Endothelial cell of umbilical vein (primary cell): ENCODE measurements at regions not wholly inside any gene's neighbourhood (a gene's known extent, or its start where the extent isn't known, plus 50 kb on each side); places are given as distances from the start of the nearest gene placed in this dataset.
"Not testable (repeated sequence)": the region's sequence is repeated elsewhere in the genome, so short reads cannot be mapped to it uniquely, and the experiment has no call there.

Source experiments
- BruUV-seq: library from RNA; stranded (reverse); fragments of 400-500 nt; replicated peaks from 2 replicates; lab custom pipeline; 2021; lab: Mats Ljungman, UMichigan
- CTCF ChIA-PET: fragments of 300-600, 350-600 bp; sonication (Branson Sonifier 250); formaldehyde crosslinking; loops from one replicate; lab custom pipeline; 2021; ENCODE audit warnings: antibody characterized with exemption, inconsistent platforms; lab: Charles Lee
- POLR2A ChIA-PET: fragments of 300-600, 350-600 bp; sonication (Branson Sonifier 250); formaldehyde crosslinking; loops from one replicate; lab custom pipeline; 2021; ENCODE audit warnings: antibody characterized with exemption, inconsistent platforms; lab: Charles Lee
- DNase-seq: peaks from one replicate; pipeline ENCODE4 v3.0.0-alpha.2; 2011; ENCODE audit warnings: low read depth, low spot score
- FAIRE-seq: peaks from 2 replicates; lab custom pipeline; 2011; peaks lifted over from hg19 to GRCh38; lab: Jason Lieb, UNC
- H2AFZ ChIP-seq: 2 replicates; pipeline ENCODE4 v1.6.0; 2012; ENCODE audit warnings: low read depth, low read length, control low read depth, inconsistent platforms
- H3K27ac ChIP-seq: 2 replicates; pipeline ENCODE4 v1.5.1; 2011; ENCODE audit warnings: low read depth, mild to moderate bottlenecking, control low read depth, low read length, moderate library complexity; ENCODE audit not compliant: insufficient read depth
- H3K27me3 ChIP-seq, 2 experiments: 2 replicates each; pipeline versions ENCODE4 v1.6.0 to v1.6.1; 2011; ENCODE audit warnings: low read length in 2 of 2, mixed read lengths in 1 of 2; ENCODE audit not compliant: control insufficient read depth in 2 of 2, insufficient read depth in 2 of 2
- H3K36me3 ChIP-seq, 2 experiments: 2 replicates in 1 of 2; 3 replicates in 1 of 2; pipeline ENCODE4 v1.5.1; 2011; ENCODE audit warnings: low read length in 2 of 2, mild to moderate bottlenecking in 1 of 2, moderate library complexity in 1 of 2; ENCODE audit not compliant: control insufficient read depth in 2 of 2, insufficient read depth in 2 of 2; ENCODE audit errors: extremely low read depth in 1 of 2
- H3K4me1 ChIP-seq: 3 replicates; pipeline ENCODE4 v1.5.1; 2011; ENCODE audit warnings: mild to moderate bottlenecking, low read length; ENCODE audit not compliant: control insufficient read depth, insufficient read depth; ENCODE audit errors: extremely low read depth
- H3K4me2 ChIP-seq: 2 replicates; pipeline ENCODE4 v1.6.1; 2011; ENCODE audit warnings: low read length, control low read depth, mixed read lengths; ENCODE audit not compliant: insufficient read depth
- H3K4me3 ChIP-seq, 3 experiments: fragments of 200-600 bp in 1 of 3; sonication (generic), shearing (Covaris generic) in 1 of 3; replicated peaks in 1 of 3; 2 replicates each; pipeline ENCODE4 v1.5.1; 2011 to 2016; ENCODE audit warnings: control low read depth in 3 of 3, low read length in 3 of 3, mild to moderate bottlenecking in 2 of 3, inconsistent platforms in 1 of 3, low read depth in 1 of 3, moderate library complexity in 1 of 3; ENCODE audit not compliant: insufficient read depth in 1 of 3
- H3K79me2 ChIP-seq: 2 replicates; pipeline ENCODE4 v1.6.0; 2012; ENCODE audit warnings: low read length, inconsistent platforms; ENCODE audit not compliant: control insufficient read depth, insufficient read depth
- H3K9ac ChIP-seq: replicated peaks from 2 replicates; pipeline ENCODE3; 2011; ENCODE audit warnings: low read length, control low read depth; ENCODE audit not compliant: insufficient read depth; ENCODE audit errors: extremely low read depth
- H3K9me1 ChIP-seq: replicated peaks from 3 replicates; pipeline ENCODE4 v1.6.0; 2011; ENCODE audit warnings: mild to moderate bottlenecking, low read length; ENCODE audit not compliant: control insufficient read depth, insufficient read depth; ENCODE audit errors: extremely low read depth
- H3K9me3 ChIP-seq: replicated peaks from 2 replicates; pipeline ENCODE4 v1.5.1; 2012; ENCODE audit warnings: low read length, inconsistent platforms; ENCODE audit not compliant: control insufficient read depth, insufficient read depth
- H4K20me1 ChIP-seq: replicated peaks from 2 replicates; pipeline ENCODE3; 2011; ENCODE audit warnings: mild to moderate bottlenecking, low read length; ENCODE audit not compliant: control insufficient read depth, insufficient read depth; ENCODE audit errors: extremely low read depth
- EZH2 ChIP-seq: IDR thresholded peaks from 2 replicates; pipeline ENCODE4 v1.6.1; 2012; ENCODE audit warnings: borderline replicate concordance, low read depth, mild to moderate bottlenecking, moderate library complexity, low read length, inconsistent platforms; ENCODE audit not compliant: severe bottlenecking
- FOS ChIP-seq: IDR thresholded peaks from 2 replicates; pipeline ENCODE4 v1.6.1; 2011; ENCODE audit warnings: mild to moderate bottlenecking, low read length, moderate library complexity, borderline replicate concordance; ENCODE audit not compliant: insufficient read depth
- GATA2 ChIP-seq: IDR thresholded peaks from 2 replicates; pipeline ENCODE4 v1.7.0; 2011; ENCODE audit warnings: low read depth, mild to moderate bottlenecking, moderate library complexity, mixed read lengths, low read length; ENCODE audit not compliant: insufficient read length, insufficient read depth
- JUN ChIP-seq: IDR thresholded peaks from 2 replicates; pipeline ENCODE4 v1.6.1; 2011; ENCODE audit warnings: borderline replicate concordance, low read depth; ENCODE audit not compliant: insufficient read length, insufficient read depth
- MYC ChIP-seq: IDR thresholded peaks from one replicate; pipeline ENCODE4 v1.6.1; 2011; ENCODE audit warnings: mild to moderate bottlenecking, low read depth, low read length
- POLR2A ChIP-seq: IDR thresholded peaks from 2 replicates; pipeline ENCODE4 v1.6.1; 2012; ENCODE audit warnings: low read depth, mild to moderate bottlenecking, control low read depth, low read length
- POLR2AphosphoS5 ChIP-seq: IDR thresholded peaks from 2 replicates; pipeline ENCODE4 v1.6.1; 2012; ENCODE audit warnings: low read depth, mild to moderate bottlenecking, control low read depth, low read length, moderate library complexity; ENCODE audit not compliant: insufficient read depth
- dilution Hi-C: fragments of 300-500 bp; cut with MboI; formaldehyde crosslinking; loops from one replicate; pipeline ENCODE4 v1.15.0; 2019; ENCODE audit warnings: low sequenced_read_pairs; ENCODE audit not compliant: extremely low pct_ligation_motif_present
- intact Hi-C: fragments of 100-400 bp; cut with micrococcal nuclease; formaldehyde crosslinking; loops from one replicate; pipeline ENCODE4 v1.10.0; 2022
- TF ChIP-seq, protein P1 (sequence below): IDR thresholded peaks from 2 replicates; pipeline ENCODE4 v1.6.1; 2011; ENCODE audit not compliant: insufficient read depth, insufficient read length
- TF ChIP-seq, protein P2 (sequence below), 2 donors: IDR thresholded peaks; 1 replicate in 1 of 2; 2 replicates in 1 of 2; pipeline ENCODE4 v1.5.1; 2011; ENCODE audit warnings: low read length in 2 of 2, mild to moderate bottlenecking in 2 of 2, moderate library complexity in 2 of 2, control low read depth in 1 of 2, inconsistent platforms in 1 of 2, low read depth in 1 of 2; ENCODE audit not compliant: insufficient read depth in 1 of 2; ENCODE audit errors: extremely low read depth in 1 of 2

DNA sequence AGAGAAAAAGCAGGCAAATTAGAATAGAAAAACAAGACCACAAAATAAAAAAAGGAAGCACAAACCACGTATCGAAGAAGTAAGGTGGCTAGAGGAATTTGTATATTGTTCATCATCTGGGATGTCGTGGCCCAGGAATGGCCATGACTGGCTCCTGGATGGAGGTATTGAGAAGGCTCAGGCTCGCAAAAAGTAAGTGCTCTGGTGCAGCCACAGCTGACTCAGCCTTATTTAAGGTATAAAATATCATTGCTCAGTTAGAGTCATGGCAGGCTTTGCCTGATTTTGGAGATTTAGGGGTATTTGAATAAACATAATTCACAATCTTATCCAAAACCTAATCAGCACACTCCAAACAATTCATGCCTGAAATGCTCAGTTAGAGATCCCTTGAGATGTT is 78.4 kb upstream of the FANCL start:
- intact Hi-C loops (no loop called here), dilution Hi-C loops (no loop called here)
- CTCF ChIA-PET = no interaction called here
- Histone ChIP-seq H3K9ac (no peak overlapping the region), H3K79me2 (no peaks in the 10 kb centered on the region), H3K27ac (no peak overlapping the region), H3K4me1 (no peaks in the 10 kb centered on the region), H3K36me3 (no peaks in the 10 kb centered on the region), H3K9me3 (no peaks in the 10 kb centered on the region), H3K4me3 (no peak overlapping the region), H2AFZ (no peak overlapping the region), H3K9me1 (no peaks in the 10 kb centered on the region), H3K27me3 (no peaks in the 10 kb centered on the region), H3K4me2 (no peak overlapping the region), H4K20me1 (no peaks in the 10 kb centered on the region)
- no peak for DNase-seq
- POLR2A ChIA-PET = no interaction called here
- no TSS peak for BruUV-seq
- no peak for FAIRE-seq
- no peak for TF ChIP-seq GATA2
- TF ChIP-seq MYC = no peak
- no peak for TF ChIP-seq JUN
- TF ChIP-seq POLR2A = no peak
- TF ChIP-seq, protein P1, sequence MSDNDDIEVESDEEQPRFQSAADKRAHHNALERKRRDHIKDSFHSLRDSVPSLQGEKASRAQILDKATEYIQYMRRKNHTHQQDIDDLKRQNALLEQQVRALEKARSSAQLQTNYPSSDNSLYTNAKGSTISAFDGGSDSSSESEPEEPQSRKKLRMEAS = no peak
- TF ChIP-seq POLR2AphosphoS5 = no peak
- TF ChIP-seq FOS = no peak
- TF ChIP-seq EZH2 = no peak
- TF ChIP-seq, protein P2, sequence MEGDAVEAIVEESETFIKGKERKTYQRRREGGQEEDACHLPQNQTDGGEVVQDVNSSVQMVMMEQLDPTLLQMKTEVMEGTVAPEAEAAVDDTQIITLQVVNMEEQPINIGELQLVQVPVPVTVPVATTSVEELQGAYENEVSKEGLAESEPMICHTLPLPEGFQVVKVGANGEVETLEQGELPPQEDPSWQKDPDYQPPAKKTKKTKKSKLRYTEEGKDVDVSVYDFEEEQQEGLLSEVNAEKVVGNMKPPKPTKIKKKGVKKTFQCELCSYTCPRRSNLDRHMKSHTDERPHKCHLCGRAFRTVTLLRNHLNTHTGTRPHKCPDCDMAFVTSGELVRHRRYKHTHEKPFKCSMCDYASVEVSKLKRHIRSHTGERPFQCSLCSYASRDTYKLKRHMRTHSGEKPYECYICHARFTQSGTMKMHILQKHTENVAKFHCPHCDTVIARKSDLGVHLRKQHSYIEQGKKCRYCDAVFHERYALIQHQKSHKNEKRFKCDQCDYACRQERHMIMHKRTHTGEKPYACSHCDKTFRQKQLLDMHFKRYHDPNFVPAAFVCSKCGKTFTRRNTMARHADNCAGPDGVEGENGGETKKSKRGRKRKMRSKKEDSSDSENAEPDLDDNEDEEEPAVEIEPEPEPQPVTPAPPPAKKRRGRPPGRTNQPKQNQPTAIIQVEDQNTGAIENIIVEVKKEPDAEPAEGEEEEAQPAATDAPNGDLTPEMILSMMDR (IDR thresholded peaks at IDR 0.05; ENCODE audit: extremely low read depth in 1 of 2, insufficient read depth in 1 of 2, low read depth in 1 of 2, low read length in 2 of 2) = no peak

DNA sequence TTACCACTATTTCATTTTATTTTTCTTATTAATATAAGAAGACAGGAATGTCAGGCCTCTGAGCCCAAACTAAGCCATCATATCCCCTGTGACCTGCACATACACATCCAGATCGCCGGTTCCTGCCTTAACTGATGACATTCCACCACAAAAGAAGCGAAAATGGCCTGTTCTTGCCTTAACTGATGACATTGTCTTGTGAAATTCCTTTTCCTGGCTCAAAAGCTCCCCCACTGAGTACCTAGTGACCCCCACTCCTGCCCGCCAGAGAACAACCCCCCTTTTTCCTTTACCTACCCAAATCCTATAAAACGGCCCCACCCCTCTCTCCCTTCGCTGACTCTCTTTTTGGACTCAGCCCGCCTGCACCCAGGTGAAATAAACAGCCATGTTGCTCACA is 77.8 kb upstream of the FANCL start:
- DNase-seq, intact Hi-C loops, H4K20me1 ChIP-seq, H3K9me1 ChIP-seq, H3K4me1 ChIP-seq, CTCF ChIA-PET, H3K27me3 ChIP-seq, H3K9me3 ChIP-seq, FAIRE-seq, H2AFZ ChIP-seq, H3K36me3 ChIP-seq, H3K4me3 ChIP-seq, H3K27ac ChIP-seq, dilution Hi-C loops, POLR2A ChIA-PET, H3K9ac ChIP-seq, H3K79me2 ChIP-seq, H3K4me2 ChIP-seq, BruUV-seq: not testable (repeated sequence)
